HK-2 (cell line): ENCODE measurements at regions not wholly inside any gene's neighbourhood (a gene's known extent, or its start where the extent isn't known, plus 50 kb on each side); places are given as distances from the start of the nearest gene placed in this dataset.
"Not testable (repeated sequence)": the region's sequence is repeated elsewhere in the genome, so short reads cannot be mapped to it uniquely, and the experiment has no call there.

Experiments
- DNase-seq: peaks from one replicate; pipeline ENCODE4 v3.0.0-alpha.2; 2018; ENCODE audit not compliant: unreplicated experiment

- no peak for DNase-seq
Observed at GRCh38 chr9:17083258-17083657, 51.6 kb upstream of the CNTLN start.

DNA sequence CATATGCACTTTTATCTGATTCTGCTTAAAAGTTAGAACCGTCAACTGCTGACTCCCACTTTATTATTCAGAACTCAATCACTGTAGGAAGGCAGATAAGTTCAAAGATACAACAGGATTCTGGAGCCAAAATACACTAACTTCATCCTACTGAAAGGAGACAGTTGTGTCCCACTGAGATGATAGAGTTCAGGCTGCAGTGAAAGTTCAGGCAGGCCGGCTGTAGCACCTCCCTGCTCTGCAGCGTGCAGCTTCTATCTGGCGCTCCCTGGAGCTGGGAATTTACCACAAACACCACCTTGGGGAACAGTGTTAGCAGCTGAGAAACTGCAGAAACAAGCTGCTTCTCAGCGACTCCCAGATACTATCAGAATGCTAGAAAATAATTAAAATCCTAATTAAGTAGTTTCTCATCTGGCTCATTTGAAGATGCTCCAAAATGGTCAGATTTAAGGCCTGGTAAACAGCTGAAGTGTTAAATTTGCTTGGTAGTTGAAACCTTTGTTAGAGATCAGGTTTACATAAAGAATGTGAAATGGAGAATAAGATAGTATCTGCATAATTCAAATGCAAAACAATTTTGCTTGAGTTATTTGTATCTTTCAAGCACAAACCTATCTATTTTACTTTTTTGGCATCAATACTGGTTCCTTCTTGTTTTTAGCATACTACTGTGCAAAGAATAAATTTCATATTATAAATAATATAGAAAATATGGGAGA is 52.3 kb upstream of the CNTLN start:
- no peak for DNase-seq

- DNase-seq, result no peak
Observed at GRCh38 chr9:17081814-17082213, 53.0 kb upstream of the CNTLN start.

GRCh38 chr9:17081351-17081750 is 53.5 kb upstream of the CNTLN start:
- DNase-seq, result no peak

- peak; percentile 8 for DNase-seq
Observed at GRCh38 chr9:17075758-17076485, 58.9 kb upstream of the CNTLN start.

DNA sequence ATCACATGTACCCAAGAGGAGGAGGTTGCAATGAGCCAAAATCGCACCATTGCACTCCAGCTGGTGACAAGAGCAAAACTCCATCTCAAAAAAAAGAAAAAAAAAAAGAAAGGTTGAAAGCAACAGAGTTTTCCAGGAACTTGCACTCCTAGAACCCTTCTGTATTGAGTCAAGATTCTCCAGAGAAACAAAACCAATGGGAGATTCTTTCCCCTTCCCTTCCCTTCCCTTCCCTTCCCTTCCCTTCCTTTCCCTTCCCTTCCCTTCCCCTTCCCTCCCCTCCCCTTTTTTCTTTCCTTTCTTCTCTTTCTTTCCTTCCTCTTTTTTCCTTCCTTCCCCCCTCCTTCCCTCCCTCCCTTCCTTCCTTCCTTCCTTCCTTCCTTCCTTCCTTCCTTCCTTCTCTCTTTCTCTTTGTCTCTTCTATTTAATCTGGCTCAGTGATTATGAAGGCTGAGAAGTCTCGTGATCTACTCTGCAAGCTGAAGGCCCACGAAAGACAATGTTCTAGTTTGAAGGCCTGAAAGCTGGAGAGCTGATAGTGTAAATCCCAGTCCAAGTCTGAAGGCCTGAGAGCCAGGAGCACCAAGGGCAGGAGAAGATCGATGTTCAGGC is 59.6 kb upstream of the CNTLN start:
- no peak for DNase-seq

GRCh38 chr9:17072563-17072962 is 62.3 kb upstream of the CNTLN start:
- DNase-seq, result not testable (repeated sequence)

GRCh38 chr9:17068671-17069070 is 66.2 kb upstream of the CNTLN start:
- no peak for DNase-seq

DNA sequence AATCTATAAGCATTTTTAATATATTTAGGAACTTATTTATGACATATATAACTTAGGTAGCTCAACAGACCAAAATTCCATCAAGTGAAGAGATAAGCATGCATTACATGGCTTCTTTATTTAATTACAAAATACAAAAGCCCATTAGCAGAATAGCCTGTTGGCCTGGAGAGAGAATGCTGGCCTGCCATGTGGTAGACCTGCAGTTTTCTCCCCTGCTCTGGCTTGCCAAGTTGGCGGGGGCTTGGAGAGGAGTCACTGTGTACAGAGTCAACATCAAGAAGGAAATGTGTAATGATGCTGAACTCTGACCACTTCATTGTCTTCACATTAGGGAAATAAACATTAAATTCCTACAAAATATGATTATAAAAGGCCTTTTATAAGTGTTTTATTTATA is 69.8 kb upstream of the CNTLN start:
- no peak for DNase-seq

DNA sequence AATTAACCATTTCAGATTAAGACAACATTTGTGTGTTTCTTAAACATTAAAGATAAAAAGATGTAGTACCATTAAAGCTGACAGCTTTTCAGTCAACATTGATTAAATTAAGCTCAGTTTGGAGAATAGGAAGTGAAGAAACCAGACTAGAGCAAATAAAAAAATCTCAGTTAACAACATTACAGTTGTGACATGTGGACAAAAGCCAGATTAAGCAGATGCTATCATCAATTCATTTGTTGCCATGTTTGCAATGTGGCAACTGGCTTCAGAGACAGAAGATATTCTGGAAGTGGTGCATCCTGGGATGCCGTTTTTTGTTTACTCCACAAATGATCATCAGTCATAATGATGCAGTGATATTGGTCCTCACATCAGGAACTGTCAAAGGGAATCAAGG is 70.3 kb upstream of the CNTLN start:
- no peak for DNase-seq

DNA sequence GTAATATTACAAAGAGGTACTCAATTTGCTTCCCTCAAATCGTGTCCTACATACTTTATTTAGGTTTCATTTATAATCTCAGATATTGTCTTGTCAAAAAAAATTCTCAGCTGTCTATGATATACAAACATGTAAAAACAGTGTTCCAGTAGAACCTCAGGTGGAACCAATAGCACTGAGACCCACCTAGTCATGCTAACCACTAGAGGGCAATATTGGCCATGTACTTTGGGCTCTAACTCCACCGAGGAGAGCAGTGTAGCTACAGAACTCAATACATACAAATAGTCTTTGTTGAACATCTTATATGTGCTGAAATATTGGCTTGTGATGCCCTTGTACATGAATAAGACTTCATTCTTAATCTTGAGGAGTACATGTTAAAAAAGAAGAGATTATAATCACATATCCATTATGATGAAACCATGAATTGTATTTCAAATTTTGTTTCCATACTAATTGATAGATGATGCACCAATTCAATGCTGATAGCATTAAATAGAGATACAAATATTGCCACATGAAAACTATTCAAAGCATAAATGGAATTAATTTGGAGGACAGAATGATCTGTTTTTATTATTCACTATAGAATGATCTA is 71.2 kb upstream of the CNTLN start:
- peak; percentile 14 for DNase-seq

- no peak for DNase-seq
Observed at GRCh38 chr9:17062497-17062896, 72.3 kb upstream of the CNTLN start.

GRCh38 chr9:17060450-17060849 is 74.4 kb upstream of the CNTLN start:
- DNase-seq, result no peak

DNA sequence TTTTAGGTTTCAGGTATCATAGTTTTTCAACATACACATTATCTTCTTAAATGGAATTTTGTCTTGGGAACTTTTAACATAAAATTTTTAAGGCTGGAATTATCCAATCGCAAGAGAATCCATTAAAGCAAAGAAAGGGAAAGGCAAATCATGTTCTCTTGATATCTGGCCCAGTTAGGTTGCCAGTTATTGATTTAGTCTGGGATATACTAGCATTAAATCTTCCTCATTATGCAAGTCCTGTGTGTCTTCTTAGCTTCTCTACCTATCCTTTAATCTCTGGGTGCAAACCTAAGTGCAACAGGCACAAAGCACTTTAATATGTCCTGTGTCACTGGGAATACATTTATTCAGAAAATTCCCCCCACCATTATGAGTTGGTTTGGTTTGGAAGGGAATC is 75.4 kb upstream of the CNTLN start:
- no peak for DNase-seq

DNA sequence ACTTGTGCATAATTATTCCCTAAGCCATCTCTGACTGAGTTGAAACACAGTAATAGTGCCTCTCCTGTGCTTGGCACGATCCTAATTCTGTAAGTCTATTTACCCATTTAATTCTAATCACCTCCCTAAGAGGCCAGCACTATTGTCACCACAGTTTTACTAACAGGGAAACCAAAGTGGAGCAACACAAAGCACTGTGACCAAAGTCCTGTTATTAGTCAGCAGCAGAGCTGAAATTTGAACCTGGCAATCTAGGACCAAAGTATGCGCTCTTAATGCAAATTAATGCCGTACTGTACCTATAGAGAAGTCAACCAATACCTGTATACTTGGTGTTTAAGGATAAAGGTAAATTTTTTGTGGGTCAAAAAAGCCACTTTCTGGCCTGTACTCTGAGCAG is 77.1 kb upstream of the CNTLN start:
- no peak for DNase-seq

DNA sequence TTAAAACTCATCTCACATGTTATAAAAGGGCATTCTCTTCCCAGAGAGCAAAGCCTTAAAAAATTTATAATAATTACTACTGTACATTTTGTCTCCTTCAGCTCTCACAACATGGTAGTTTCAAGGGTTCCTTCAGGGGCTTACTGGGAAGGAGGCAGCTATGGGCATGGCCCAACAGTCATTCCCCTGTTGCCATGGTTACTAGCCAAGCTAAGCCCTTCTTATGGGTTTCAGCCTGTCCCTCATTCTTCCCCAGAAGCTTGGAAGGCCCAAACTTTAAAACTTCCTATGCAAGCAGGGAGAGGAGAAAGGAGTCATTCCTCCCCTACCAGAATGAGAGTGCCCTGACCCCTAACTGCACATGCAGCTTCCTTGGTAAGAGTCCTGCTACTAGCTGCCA is 82.2 kb upstream of the CNTLN start:
- no peak for DNase-seq

DNA sequence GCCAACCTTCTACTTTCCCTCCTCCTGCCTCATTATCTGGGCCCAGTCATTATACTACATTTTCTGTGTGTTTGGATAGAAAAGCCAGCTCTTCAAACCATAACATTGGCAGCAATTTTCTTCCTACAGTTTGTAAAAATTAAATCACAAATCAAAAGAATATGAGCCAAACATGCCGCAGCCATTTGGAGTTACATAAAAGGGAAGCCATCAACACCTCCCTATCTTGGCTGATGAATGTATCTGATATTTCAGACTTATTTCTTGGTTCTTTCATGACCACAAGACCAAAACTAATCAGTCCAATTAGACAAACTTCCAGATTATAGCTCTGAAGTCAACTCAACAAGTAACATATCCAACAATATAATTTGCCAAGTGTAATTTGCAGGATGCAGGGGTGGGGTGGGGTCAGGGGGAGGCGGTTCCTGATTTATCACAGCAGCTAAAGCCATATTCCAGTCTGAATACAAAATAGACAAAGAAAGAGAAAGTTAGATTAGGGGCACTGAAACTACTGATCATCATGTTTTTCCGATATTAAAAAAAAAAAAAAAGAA is 89.4 kb upstream of the CNTLN start:
- DNase-seq, result no peak

GRCh38 chr9:17031546-17031945 is 103.3 kb upstream of the CNTLN start:
- DNase-seq, result no peak

- DNase-seq, result no peak
Observed at GRCh38 chr9:17025281-17025680, 109.6 kb upstream of the CNTLN start.

DNA sequence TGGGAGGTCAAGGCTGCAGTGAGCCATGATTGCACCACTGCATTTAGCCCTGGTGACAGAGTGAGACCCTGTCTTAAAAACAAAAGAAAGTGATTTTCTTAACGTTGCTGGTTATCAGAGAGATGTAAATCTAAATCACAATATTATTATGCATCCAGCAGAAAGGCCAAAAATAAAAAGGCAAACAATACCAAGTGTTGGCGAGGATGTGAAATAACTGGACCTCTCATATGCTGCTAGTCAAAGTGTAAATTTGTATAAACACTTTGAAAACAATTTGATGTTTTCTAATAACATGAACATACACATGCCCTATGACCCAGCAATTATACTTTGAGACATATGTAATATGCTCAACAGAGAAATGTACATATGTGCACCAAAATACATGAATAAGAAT is 110.7 kb upstream of the CNTLN start:
- no peak for DNase-seq

DNA sequence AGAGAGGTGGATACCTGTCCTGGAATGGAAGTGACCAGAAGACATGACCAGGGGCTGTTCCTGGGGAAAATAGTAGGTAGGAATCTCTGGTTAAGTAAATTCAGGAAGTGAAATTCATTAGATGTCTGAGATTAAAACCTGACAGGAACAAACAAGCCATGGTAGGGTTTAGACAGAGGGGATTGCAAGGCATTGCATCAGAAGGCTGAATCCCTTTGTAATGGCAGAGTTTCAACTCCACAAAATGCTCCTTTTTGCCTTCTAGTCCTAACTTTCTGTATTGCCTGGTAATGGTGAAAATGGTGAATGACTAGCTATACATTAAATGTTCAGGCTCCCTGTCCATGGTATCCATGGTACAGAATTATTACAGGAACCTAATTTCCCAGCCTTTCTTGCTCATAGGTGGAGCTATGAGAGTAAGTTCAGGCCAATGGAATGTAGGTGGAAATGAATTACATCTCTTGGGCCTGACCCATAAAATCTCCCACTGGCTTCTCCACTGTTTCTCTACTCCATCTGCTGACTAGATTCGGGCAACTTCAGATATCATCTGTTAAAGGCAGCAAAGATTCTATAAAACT is 113.4 kb upstream of the CNTLN start:
- DNase-seq, result no peak

DNA sequence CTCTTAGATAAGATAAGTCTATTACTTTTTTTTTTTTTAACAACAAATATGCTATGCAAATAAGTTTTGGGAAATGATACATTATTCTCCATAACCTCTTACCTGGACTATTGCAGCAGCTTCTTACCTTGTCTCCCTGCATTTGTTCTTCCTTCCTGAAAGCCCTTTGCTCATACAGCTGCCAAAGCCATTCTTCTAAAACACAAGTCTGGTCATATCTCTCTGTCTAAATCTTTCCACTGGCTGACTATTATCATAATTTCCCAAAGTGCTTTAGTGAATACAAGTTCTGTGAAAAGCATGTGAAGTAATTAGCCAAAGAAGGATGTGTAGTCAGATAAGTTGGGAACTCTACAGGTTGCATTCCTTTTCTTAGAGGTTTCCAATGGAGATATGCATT is 115.4 kb upstream of the CNTLN start:
- DNase-seq, result no peak
